Neural cell (in vitro differentiated cells): ENCODE measurements at regions not wholly inside any gene's neighbourhood (a gene's known extent, or its start where the extent isn't known, plus 50 kb on each side); places are given as distances from the start of the nearest gene placed in this dataset.

Experiments used
- H2AFZ ChIP-seq: fragments of 200-600, 300-800 bp; sonication (generic), shearing (Covaris generic); 2 replicates; pipeline ENCODE4 v1.6.0; 2014; ENCODE audit warnings: low read depth, mild to moderate bottlenecking, antibody characterized with exemption, low read length, moderate library complexity
- H3F3A ChIP-seq: fragments of 200-600 bp; shearing (Covaris generic); 2 replicates; pipeline ENCODE4 v1.6.1; 2016; ENCODE audit warnings: mild to moderate bottlenecking, moderate library complexity, mixed read lengths, antibody characterized with exemption, low read length; ENCODE audit not compliant: insufficient read depth, poor library complexity, severe bottlenecking
- H3K27ac ChIP-seq: fragments of 200-600, 300-800 bp; sonication (generic), shearing (Covaris generic); 2 replicates; pipeline ENCODE4 v1.5.1; 2014; ENCODE audit warnings: mild to moderate bottlenecking, low read length, moderate library complexity
- H3K27me3 ChIP-seq: fragments of 300-800, 200-600 bp; sonication (generic), shearing (Covaris generic); 2 replicates; pipeline ENCODE4 v1.6.0; 2014; ENCODE audit warnings: mild to moderate bottlenecking, low read depth, low read length, moderate library complexity; ENCODE audit not compliant: insufficient read depth
- H3K36me3 ChIP-seq: fragments of 300-800, 200-600 bp; sonication (generic), shearing (Covaris generic); 2 replicates; pipeline ENCODE4 v1.5.1; 2014; ENCODE audit warnings: mild to moderate bottlenecking, antibody characterized with exemption, low read length, moderate library complexity; ENCODE audit not compliant: insufficient read depth
- H3K4me2 ChIP-seq: fragments of 300-800, 200-600 bp; sonication (generic), shearing (Covaris generic); 2 replicates; pipeline ENCODE4 v1.6.0; 2014; ENCODE audit warnings: mild to moderate bottlenecking, low read length
- H3K4me3 ChIP-seq: fragments of 300-800, 200-600 bp; sonication (generic), shearing (Covaris generic); 2 replicates; pipeline ENCODE4 v1.5.1; 2014; ENCODE audit warnings: mild to moderate bottlenecking, low read length, moderate library complexity
- H3K79me2 ChIP-seq: fragments of 200-600 bp; shearing (Covaris generic); replicated peaks from 2 replicates; pipeline ENCODE4 v1.6.0; 2014; ENCODE audit warnings: mild to moderate bottlenecking, low read length, moderate library complexity; ENCODE audit not compliant: insufficient read depth
- H3K9ac ChIP-seq: fragments of 300-800, 200-600 bp; sonication (generic), shearing (Covaris generic); 2 replicates; pipeline ENCODE4 v1.6.1; 2016; ENCODE audit warnings: mild to moderate bottlenecking, low read length, mixed read lengths
- H3K9me2 ChIP-seq: fragments of 200-600 bp; shearing (Covaris generic); 2 replicates; pipeline ENCODE4 v1.6.1; 2016; ENCODE audit warnings: mild to moderate bottlenecking, low read length, mixed read lengths; ENCODE audit not compliant: insufficient read depth
- H3K9me3 ChIP-seq: fragments of 200-600, 300-800 bp; sonication (generic), shearing (Covaris generic); 2 replicates; pipeline ENCODE4 v1.6.1; 2016; ENCODE audit warnings: mild to moderate bottlenecking, mixed run types, low read length, moderate library complexity, mixed read lengths
- H4K20me1 ChIP-seq: fragments of 200-600 bp; shearing (Covaris generic); 2 replicates; pipeline ENCODE4 v1.6.1; 2016; ENCODE audit warnings: mild to moderate bottlenecking, mixed run types; ENCODE audit not compliant: insufficient read depth
- EP300 ChIP-seq: fragments of 450-650 bp; conservative IDR thresholded peaks from 2 replicates; pipeline ENCODE4 v1.6.1; 2014; ENCODE audit warnings: antibody characterized with exemption, mild to moderate bottlenecking, moderate library complexity; ENCODE audit not compliant: poor library complexity, severe bottlenecking
- EZH2 ChIP-seq: fragments of 200-600, 300-800 bp; shearing (Covaris generic), sonication (generic); IDR thresholded peaks from 2 replicates; pipeline ENCODE4 v1.6.1; 2014; ENCODE audit warnings: antibody characterized with exemption, low read length, borderline replicate concordance, mild to moderate bottlenecking; ENCODE audit not compliant: insufficient read depth, poor library complexity, severe bottlenecking
- MXI1 ChIP-seq: fragments of 450-650 bp; conservative IDR thresholded peaks from 2 replicates; pipeline ENCODE4 v1.6.1; 2014; ENCODE audit warnings: antibody characterized with exemption, mild to moderate bottlenecking; ENCODE audit not compliant: poor library complexity, severe bottlenecking
- POLR2AphosphoS5 ChIP-seq: IDR thresholded peaks from 2 replicates; pipeline ENCODE4 v1.6.1; 2012
- RAD21 ChIP-seq: fragments of 450-650 bp; conservative IDR thresholded peaks from 2 replicates; pipeline ENCODE4 v1.6.1; 2014; ENCODE audit warnings: antibody characterized with exemption, mild to moderate bottlenecking, moderate library complexity
- SMC3 ChIP-seq: fragments of 450-650 bp; conservative IDR thresholded peaks from 2 replicates; pipeline ENCODE4 v1.6.1; 2014; ENCODE audit warnings: antibody characterized with exemption, mild to moderate bottlenecking, moderate library complexity; ENCODE audit not compliant: poor library complexity
- TAF1 ChIP-seq: IDR thresholded peaks from 2 replicates; pipeline ENCODE4 v1.6.1; 2012; ENCODE audit warnings: low read depth
- TF ChIP-seq, protein P1 (sequence below): fragments of 450-650 bp; IDR thresholded peaks from 2 replicates; pipeline ENCODE4 v1.5.1; 2014; ENCODE audit warnings: antibody characterized with exemption, mild to moderate bottlenecking, moderate library complexity; ENCODE audit not compliant: poor library complexity, severe bottlenecking
- TF ChIP-seq, protein P2 (sequence below): IDR thresholded peaks from 2 replicates; pipeline ENCODE4 v1.6.1; 2012; ENCODE audit warnings: borderline replicate concordance

DNA sequence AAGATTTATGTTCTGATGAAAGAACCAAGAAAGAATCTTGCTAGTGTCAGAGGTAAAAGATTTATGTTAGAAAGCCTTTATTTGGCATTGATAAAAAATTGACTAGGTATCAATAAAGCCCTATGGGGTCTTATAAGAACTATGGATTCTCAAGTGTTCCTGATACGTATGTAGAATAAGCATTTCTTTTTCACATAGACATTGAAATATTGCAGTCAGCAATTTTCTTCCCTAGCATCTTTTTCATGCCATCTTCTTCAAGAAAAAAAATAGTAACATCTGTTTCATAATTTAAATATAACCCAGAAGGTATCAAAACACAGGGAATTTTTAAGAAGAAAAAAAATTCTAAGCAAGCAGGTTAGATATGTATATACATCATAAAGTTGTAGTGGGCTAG lies 230.6 kb downstream of the CENPW start:
- Histone ChIP-seq H4K20me1 (no peaks in the 10 kb centered on the region), H3F3A (no peaks in the 10 kb centered on the region), H3K9me2 (no peaks in the 10 kb centered on the region), H3K4me2 (no peak overlapping the region), H2AFZ (no peak overlapping the region), H3K9ac (no peak overlapping the region), H3K27me3 (no peaks in the 10 kb centered on the region), H3K4me3 (no peak overlapping the region), H3K36me3 (no peaks in the 10 kb centered on the region), H3K9me3 (no peaks in the 10 kb centered on the region), H3K79me2 (no peaks in the 10 kb centered on the region), H3K27ac (no peak overlapping the region)
- TF ChIP-seq EP300 (no peak), EZH2 (no peak), MXI1 (no peak), SMC3 (no peak), POLR2AphosphoS5 (no peak), TAF1 (no peak), RAD21 (no peak)
- TF ChIP-seq, protein P1, sequence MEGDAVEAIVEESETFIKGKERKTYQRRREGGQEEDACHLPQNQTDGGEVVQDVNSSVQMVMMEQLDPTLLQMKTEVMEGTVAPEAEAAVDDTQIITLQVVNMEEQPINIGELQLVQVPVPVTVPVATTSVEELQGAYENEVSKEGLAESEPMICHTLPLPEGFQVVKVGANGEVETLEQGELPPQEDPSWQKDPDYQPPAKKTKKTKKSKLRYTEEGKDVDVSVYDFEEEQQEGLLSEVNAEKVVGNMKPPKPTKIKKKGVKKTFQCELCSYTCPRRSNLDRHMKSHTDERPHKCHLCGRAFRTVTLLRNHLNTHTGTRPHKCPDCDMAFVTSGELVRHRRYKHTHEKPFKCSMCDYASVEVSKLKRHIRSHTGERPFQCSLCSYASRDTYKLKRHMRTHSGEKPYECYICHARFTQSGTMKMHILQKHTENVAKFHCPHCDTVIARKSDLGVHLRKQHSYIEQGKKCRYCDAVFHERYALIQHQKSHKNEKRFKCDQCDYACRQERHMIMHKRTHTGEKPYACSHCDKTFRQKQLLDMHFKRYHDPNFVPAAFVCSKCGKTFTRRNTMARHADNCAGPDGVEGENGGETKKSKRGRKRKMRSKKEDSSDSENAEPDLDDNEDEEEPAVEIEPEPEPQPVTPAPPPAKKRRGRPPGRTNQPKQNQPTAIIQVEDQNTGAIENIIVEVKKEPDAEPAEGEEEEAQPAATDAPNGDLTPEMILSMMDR: no peak
- TF ChIP-seq, protein P2, sequence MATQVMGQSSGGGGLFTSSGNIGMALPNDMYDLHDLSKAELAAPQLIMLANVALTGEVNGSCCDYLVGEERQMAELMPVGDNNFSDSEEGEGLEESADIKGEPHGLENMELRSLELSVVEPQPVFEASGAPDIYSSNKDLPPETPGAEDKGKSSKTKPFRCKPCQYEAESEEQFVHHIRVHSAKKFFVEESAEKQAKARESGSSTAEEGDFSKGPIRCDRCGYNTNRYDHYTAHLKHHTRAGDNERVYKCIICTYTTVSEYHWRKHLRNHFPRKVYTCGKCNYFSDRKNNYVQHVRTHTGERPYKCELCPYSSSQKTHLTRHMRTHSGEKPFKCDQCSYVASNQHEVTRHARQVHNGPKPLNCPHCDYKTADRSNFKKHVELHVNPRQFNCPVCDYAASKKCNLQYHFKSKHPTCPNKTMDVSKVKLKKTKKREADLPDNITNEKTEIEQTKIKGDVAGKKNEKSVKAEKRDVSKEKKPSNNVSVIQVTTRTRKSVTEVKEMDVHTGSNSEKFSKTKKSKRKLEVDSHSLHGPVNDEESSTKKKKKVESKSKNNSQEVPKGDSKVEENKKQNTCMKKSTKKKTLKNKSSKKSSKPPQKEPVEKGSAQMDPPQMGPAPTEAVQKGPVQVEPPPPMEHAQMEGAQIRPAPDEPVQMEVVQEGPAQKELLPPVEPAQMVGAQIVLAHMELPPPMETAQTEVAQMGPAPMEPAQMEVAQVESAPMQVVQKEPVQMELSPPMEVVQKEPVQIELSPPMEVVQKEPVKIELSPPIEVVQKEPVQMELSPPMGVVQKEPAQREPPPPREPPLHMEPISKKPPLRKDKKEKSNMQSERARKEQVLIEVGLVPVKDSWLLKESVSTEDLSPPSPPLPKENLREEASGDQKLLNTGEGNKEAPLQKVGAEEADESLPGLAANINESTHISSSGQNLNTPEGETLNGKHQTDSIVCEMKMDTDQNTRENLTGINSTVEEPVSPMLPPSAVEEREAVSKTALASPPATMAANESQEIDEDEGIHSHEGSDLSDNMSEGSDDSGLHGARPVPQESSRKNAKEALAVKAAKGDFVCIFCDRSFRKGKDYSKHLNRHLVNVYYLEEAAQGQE: no peak

DNA sequence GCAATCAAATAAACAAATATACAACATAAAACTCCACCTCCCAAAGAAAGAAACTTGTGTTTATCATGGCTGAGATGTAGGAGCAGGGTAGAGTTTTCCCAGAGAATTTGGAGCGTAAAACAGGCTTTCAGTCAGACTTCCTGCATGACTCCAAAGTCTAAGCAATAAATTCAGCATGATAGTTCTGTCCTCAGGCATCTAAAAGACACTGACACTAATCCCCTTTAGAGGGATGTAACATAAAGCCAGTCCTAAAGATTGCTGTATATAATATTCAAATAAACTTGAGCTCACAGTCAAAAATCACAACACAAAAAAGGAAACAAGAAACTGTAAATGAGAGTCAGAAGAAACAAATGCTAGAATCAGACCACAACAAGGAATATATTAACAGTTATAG lies 234.4 kb downstream of the CENPW start:
- Histone ChIP-seq H3K27me3 (no peaks in the 10 kb centered on the region), H3K4me3 (no peak overlapping the region), H3K9me2 (no peaks in the 10 kb centered on the region), H4K20me1 (no peaks in the 10 kb centered on the region), H3K36me3 (no peaks in the 10 kb centered on the region), H3K4me2 (no peak overlapping the region), H3K9me3 (no peaks in the 10 kb centered on the region), H3F3A (no peaks in the 10 kb centered on the region), H3K79me2 (no peaks in the 10 kb centered on the region), H2AFZ (no peak overlapping the region), H3K27ac (no peak overlapping the region), H3K9ac (no peak overlapping the region)
- TF ChIP-seq, protein P1: no peak
- TF ChIP-seq EZH2 (no peak), EP300 (no peak), TAF1 (no peak), RAD21 (no peak), POLR2AphosphoS5 (no peak), MXI1 (no peak), SMC3 (no peak)
- TF ChIP-seq, protein P2: no peak
